GM13976 (cell line): ENCODE measurements at regions not wholly inside any gene's neighbourhood (a gene's known extent, or its start where the extent isn't known, plus 50 kb on each side); places are given as distances from the start of the nearest gene placed in this dataset.
"Not testable (repeated sequence)": the region's sequence is repeated elsewhere in the genome, so short reads cannot be mapped to it uniquely, and the experiment has no call there.

Source experiments
- DNase-seq: peaks from one replicate; pipeline ENCODE4 v3.0.0; 2012; ENCODE audit warnings: low spot score
- CTCF ChIP-seq: IDR thresholded peaks from 2 replicates; pipeline ENCODE4 v1.5.1; 2012; ENCODE audit warnings: borderline replicate concordance, mild to moderate bottlenecking; ENCODE audit not compliant: insufficient read depth; ENCODE audit errors: extremely low read depth, missing control alignments, control extremely low read depth
- in situ Hi-C: fragments of 300-500 bp; cut with MboI; formaldehyde crosslinking; loops from one replicate; pipeline ENCODE4 v1.12.0; 2022; ENCODE audit warnings: low sequenced_read_pairs, mixed read lengths, inconsistent platforms; ENCODE audit not compliant: unreplicated experiment

GRCh38 chr6:120378582-120379220 is 955.6 kb downstream of the TBC1D32 start:
- in situ Hi-C loops = no loop called here
- peak; percentile 41 for TF ChIP-seq CTCF
- peak; percentile 27 for DNase-seq

- no peak for DNase-seq
- in situ Hi-C loops = no loop called here
- no peak for TF ChIP-seq CTCF
Measured at GRCh38 chr6:120373185-120373584, 961.1 kb downstream of the TBC1D32 start.

GRCh38 chr6:120363429-120363828 is 970.9 kb downstream of the TBC1D32 start:
- no peak for DNase-seq
- in situ Hi-C loops = no loop called here
- no peak for TF ChIP-seq CTCF

- in situ Hi-C loops, DNase-seq: not testable (repeated sequence)
Measured at GRCh38 chr6:120358535-120358934, 975.7 kb downstream of the TBC1D32 start.

DNA sequence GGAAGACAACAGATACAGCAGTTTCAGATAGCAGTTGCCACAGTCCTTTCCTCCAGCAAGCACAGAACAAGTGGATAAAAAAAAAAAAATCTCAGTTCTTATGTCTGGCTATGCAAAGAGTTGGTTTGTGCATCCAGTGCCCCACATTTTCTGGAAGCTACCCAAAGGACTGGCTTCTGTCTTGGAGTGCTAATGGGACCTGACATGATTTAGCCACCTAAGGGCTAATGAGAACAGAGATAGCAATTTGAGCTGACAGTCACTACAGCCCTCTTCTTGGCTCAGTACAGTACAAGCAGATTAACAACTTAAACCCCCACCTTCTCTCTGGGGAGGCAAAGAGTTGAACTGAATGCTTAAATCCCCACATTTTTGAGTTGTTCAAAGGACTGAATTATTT is 976.8 kb downstream of the TBC1D32 start:
- DNase-seq = no peak
- in situ Hi-C loops = no loop called here
- no peak for TF ChIP-seq CTCF

GRCh38 chr6:120355822-120356221 is 978.5 kb downstream of the TBC1D32 start:
- DNase-seq = no peak
- in situ Hi-C loops = no loop called here
- TF ChIP-seq CTCF = no peak

GRCh38 chr6:120354452-120355098 is 979.7 kb downstream of the TBC1D32 start:
- DNase-seq = no peak
- in situ Hi-C loops = no loop called here
- no peak for TF ChIP-seq CTCF
